GM18499 (cell line): ENCODE measurements at regions not wholly inside any gene's neighbourhood (a gene's known extent, or its start where the extent isn't known, plus 50 kb on each side); places are given as distances from the start of the nearest gene placed in this dataset.

Source experiments
- ATAC-seq: cut with Tn5 transposase; IDR thresholded peaks from one replicate; pipeline ENCODE4 v1.9.1; 2021; ENCODE audit warnings: moderate number of reproducible peaks; ENCODE audit not compliant: insufficient read depth, unreplicated experiment

GRCh38 chr6:164531736-164532135, 777.7 kb downstream of the C6orf118 start:
- ATAC-seq: no peak

- no peak for ATAC-seq
Measured at GRCh38 chr6:164528539-164528938, 780.9 kb downstream of the C6orf118 start.

GRCh38 chr6:164523087-164523654, 786.2 kb downstream of the C6orf118 start:
- ATAC-seq: no peak

GRCh38 chr6:164520916-164521315, 788.5 kb downstream of the C6orf118 start:
- no peak for ATAC-seq

- peak; percentile 79 for ATAC-seq
Measured at GRCh38 chr6:164507206-164507940, 802.0 kb downstream of the C6orf118 start.

- ATAC-seq: no peak
Measured at GRCh38 chr6:164505425-164505824, 804.0 kb downstream of the C6orf118 start.

- ATAC-seq: no peak
Measured at GRCh38 chr6:164502833-164503232, 806.6 kb downstream of the C6orf118 start.

- ATAC-seq: no peak
Measured at GRCh38 chr6:164495882-164496495, 813.4 kb downstream of the C6orf118 start.

- ATAC-seq: no peak
Measured at GRCh38 chr6:164478426-164478825, 831.0 kb downstream of the C6orf118 start.

- ATAC-seq: no peak
Measured at GRCh38 chr6:164477790-164478189, 831.6 kb downstream of the C6orf118 start.

- ATAC-seq: no peak
Measured at GRCh38 chr6:164477101-164477500, 832.3 kb downstream of the C6orf118 start.

GRCh38 chr6:164469276-164469949, 840.0 kb downstream of the C6orf118 start:
- no peak for ATAC-seq

GRCh38 chr6:164455835-164456234, 853.6 kb downstream of the C6orf118 start:
- no peak for ATAC-seq

- ATAC-seq: no peak
Measured at GRCh38 chr6:164453835-164454234, 855.6 kb downstream of the C6orf118 start.

GRCh38 chr6:164442572-164442971, 866.8 kb downstream of the C6orf118 start:
- no peak for ATAC-seq

- ATAC-seq: no peak
Measured at GRCh38 chr6:164439331-164439730, 870.1 kb downstream of the C6orf118 start.

- no peak for ATAC-seq
Measured at GRCh38 chr6:164436976-164437375, 872.4 kb downstream of the C6orf118 start.

- no peak for ATAC-seq
Measured at GRCh38 chr6:164427728-164428402, 881.5 kb downstream of the C6orf118 start.

GRCh38 chr6:164424489-164424888, 884.9 kb downstream of the C6orf118 start:
- ATAC-seq: no peak

- no peak for ATAC-seq
Measured at GRCh38 chr6:164419099-164419498, 890.3 kb downstream of the C6orf118 start.

- ATAC-seq: no peak
Measured at GRCh38 chr6:164418262-164418588, 891.2 kb downstream of the C6orf118 start.
